Stimulated activated CD4-positive, alpha-beta T cell treated with anti-CD3 and anti-CD28 coated beads, Interleukin-15, amount 100 ng/mL, for 24 hours (primary cell): ENCODE measurements at regions not wholly inside any gene's neighbourhood (a gene's known extent, or its start where the extent isn't known, plus 50 kb on each side); places are given as distances from the start of the nearest gene placed in this dataset.

ENCODE experiments used
- DNase-seq: peaks from one replicate; pipeline ENCODE4 v3.0.0-alpha.2; 2020

- no peak for DNase-seq
These were observed 258.7 kb downstream of the SEC14L1 start for GRCh38 chr17:77399319-77399957.

- DNase-seq = peak; percentile 89
These were observed 259.7 kb downstream of the SEC14L1 start for GRCh38 chr17:77400445-77400870.

- no peak for DNase-seq
These were observed 261.5 kb downstream of the SEC14L1 start for GRCh38 chr17:77402159-77402731.

GRCh38 chr17:77403854-77404253 lies 263.1 kb downstream of the SEC14L1 start:
- DNase-seq = no peak

- DNase-seq = peak; percentile 90
These were observed 264.2 kb downstream of the SEC14L1 start for GRCh38 chr17:77404812-77405581.

- no peak for DNase-seq
These were observed 265.3 kb downstream of the SEC14L1 start for GRCh38 chr17:77405867-77406732.

- no peak for DNase-seq
These were observed 266.8 kb downstream of the SEC14L1 start for GRCh38 chr17:77407321-77408277.

GRCh38 chr17:77408284-77408683 lies 267.5 kb downstream of the SEC14L1 start:
- no peak for DNase-seq

GRCh38 chr17:77409282-77410161 lies 268.8 kb downstream of the SEC14L1 start:
- DNase-seq = no peak

GRCh38 chr17:77410470-77410869 lies 269.7 kb downstream of the SEC14L1 start:
- DNase-seq = no peak

GRCh38 chr17:77414811-77415400 lies 274.1 kb downstream of the SEC14L1 start:
- DNase-seq = no peak

- no peak for DNase-seq
These were observed 275.4 kb downstream of the SEC14L1 start for GRCh38 chr17:77416105-77416713.

- no peak for DNase-seq
These were observed 276.8 kb downstream of the SEC14L1 start for GRCh38 chr17:77417575-77417974.

GRCh38 chr17:77418609-77419008 lies 277.8 kb downstream of the SEC14L1 start:
- DNase-seq = no peak

GRCh38 chr17:77419095-77419494 lies 278.3 kb downstream of the SEC14L1 start:
- DNase-seq = no peak

- no peak for DNase-seq
These were observed 278.9 kb downstream of the SEC14L1 start for GRCh38 chr17:77419547-77420094.

GRCh38 chr17:77420095-77420803 lies 279.5 kb downstream of the SEC14L1 start:
- no peak for DNase-seq

- no peak for DNase-seq
These were observed 280.2 kb downstream of the SEC14L1 start for GRCh38 chr17:77420804-77421629.
